Smooth muscle cell (in vitro differentiated cells): ENCODE measurements at regions not wholly inside any gene's neighbourhood (a gene's known extent, or its start where the extent isn't known, plus 50 kb on each side); places are given as distances from the start of the nearest gene placed in this dataset.

Source experiments
- DNase-seq: peaks from one replicate; lab custom pipeline; 2025; ENCODE audit not compliant: unreplicated experiment; lab: John Stamatoyannopoulos, UW
- H2AFZ ChIP-seq: fragments of 200-600 bp; sonication (generic); 2 replicates; pipeline ENCODE4 v1.6.0; 2016; ENCODE audit warnings: antibody characterized with exemption, low read depth, mild to moderate bottlenecking
- H3F3A ChIP-seq: fragments of 200-600 bp; sonication (generic); 2 replicates; pipeline ENCODE4 v1.6.0; 2017; ENCODE audit warnings: antibody characterized with exemption, low read depth
- H3K27ac ChIP-seq: fragments of 200-600 bp; sonication (generic); 2 replicates; pipeline ENCODE4 v1.5.1; 2016; ENCODE audit warnings: low read depth, mild to moderate bottlenecking
- H3K27me3 ChIP-seq: fragments of 200-600 bp; sonication (generic); 2 replicates; pipeline ENCODE4 v1.6.1; 2016; ENCODE audit warnings: low read depth, mild to moderate bottlenecking
- H3K36me3 ChIP-seq: fragments of 200-600 bp; sonication (generic); 2 replicates; pipeline ENCODE4 v1.5.1; 2016; ENCODE audit warnings: low read depth
- H3K4me1 ChIP-seq: fragments of 200-600 bp; sonication (generic); 2 replicates; pipeline ENCODE4 v1.5.1; 2016; ENCODE audit warnings: low read depth
- H3K4me2 ChIP-seq: fragments of 200-600 bp; sonication (generic); 2 replicates; pipeline ENCODE4 v1.6.0; 2016; ENCODE audit warnings: mild to moderate bottlenecking
- H3K4me3 ChIP-seq: fragments of 200-600 bp; sonication (generic); 2 replicates; pipeline ENCODE4 v1.5.1; 2016; ENCODE audit warnings: mild to moderate bottlenecking
- H3K79me2 ChIP-seq: fragments of 200-600 bp; sonication (generic); 2 replicates; pipeline ENCODE4 v1.6.0; 2016; ENCODE audit warnings: low read depth, mild to moderate bottlenecking
- H3K9ac ChIP-seq: fragments of 200-600 bp; sonication (generic); 2 replicates; pipeline ENCODE4 v1.6.0; 2016; ENCODE audit warnings: low read depth
- H3K9me3 ChIP-seq: fragments of 200-600 bp; sonication (generic); replicated peaks from 2 replicates; pipeline ENCODE4 v1.5.1; 2016; ENCODE audit warnings: low read depth
- H4K20me1 ChIP-seq: fragments of 200-600 bp; sonication (generic); 2 replicates; pipeline ENCODE4 v1.6.0; 2016; ENCODE audit warnings: low read depth
- CTCF ChIP-seq: fragments of 200-600 bp; sonication (generic); IDR thresholded peaks from 2 replicates; pipeline ENCODE4 v1.5.1; 2017; ENCODE audit warnings: borderline replicate concordance, mild to moderate bottlenecking, antibody characterized with exemption; ENCODE audit not compliant: insufficient read depth, poor library complexity, severe bottlenecking
- WGBS: methylation state at CpG from one replicate; pipeline ENCODE4 v1.1.7; 2016; ENCODE audit warnings: low lambda C conversion rate; 5-methylcytosine and 5-hydroxymethylcytosine counted together

GRCh38 chr11:10941871-10942270, 84.0 kb upstream of the ZBED5 start:
- no peaks in the 10 kb centered on the region for H3K79me2 ChIP-seq
- H3K27ac ChIP-seq, result no peak overlapping the region
- 95% methylated on average over 1 of the region's 1 CpG for WGBS
- H3K9ac ChIP-seq, result no peak overlapping the region
- no peak for TF ChIP-seq CTCF
- DNase-seq, result no peak
- H4K20me1 ChIP-seq, result no peaks in the 10 kb centered on the region
- no peak overlapping the region for H3K4me3 ChIP-seq
- H3K4me2 ChIP-seq, result no peak overlapping the region
- no peaks in the 10 kb centered on the region for H3K4me1 ChIP-seq
- H3K27me3 ChIP-seq, result no peaks in the 10 kb centered on the region
- no peaks in the 10 kb centered on the region for H3F3A ChIP-seq
- H2AFZ ChIP-seq, result no peak overlapping the region
- no peaks in the 10 kb centered on the region for H3K36me3 ChIP-seq
- no peaks in the 10 kb centered on the region for H3K9me3 ChIP-seq

GRCh38 chr11:10941414-10941813, 83.6 kb upstream of the ZBED5 start:
- Histone ChIP-seq H3K9me3 (no peaks in the 10 kb centered on the region), H3K79me2 (no peaks in the 10 kb centered on the region), H3K4me3 (no peak overlapping the region), H3F3A (no peaks in the 10 kb centered on the region), H3K27ac (no peak overlapping the region), H2AFZ (no peak overlapping the region), H3K27me3 (no peaks in the 10 kb centered on the region), H3K4me2 (no peak overlapping the region), H3K9ac (no peak overlapping the region), H4K20me1 (no peaks in the 10 kb centered on the region), H3K4me1 (no peaks in the 10 kb centered on the region), H3K36me3 (no peaks in the 10 kb centered on the region)
- WGBS, result 91% methylated on average over 1 of the region's 1 CpG
- no peak for TF ChIP-seq CTCF
- no peak for DNase-seq

GRCh38 chr11:10938650-10939387, 81.0 kb upstream of the ZBED5 start:
- Histone ChIP-seq H3K4me2 (no peak overlapping the region), H4K20me1 (no peaks in the 10 kb centered on the region), H3K27me3 (no peaks in the 10 kb centered on the region), H3K4me3 (no peak overlapping the region), H2AFZ (no peak overlapping the region), H3F3A (no peaks in the 10 kb centered on the region), H3K4me1 (no peaks in the 10 kb centered on the region), H3K27ac (no peak overlapping the region), H3K9me3 (no peaks in the 10 kb centered on the region), H3K9ac (no peak overlapping the region), H3K79me2 (no peaks in the 10 kb centered on the region), H3K36me3 (no peaks in the 10 kb centered on the region)
- no peak for TF ChIP-seq CTCF
- 84% methylated on average over 5 of the region's 5 CpGs for WGBS
- no peak for DNase-seq

- Histone ChIP-seq H3F3A (no peaks in the 10 kb centered on the region), H3K4me3 (no peak overlapping the region), H3K4me1 (no peaks in the 10 kb centered on the region), H3K9me3 (no peaks in the 10 kb centered on the region), H3K79me2 (no peaks in the 10 kb centered on the region), H4K20me1 (no peaks in the 10 kb centered on the region), H3K36me3 (no peaks in the 10 kb centered on the region), H3K27me3 (no peaks in the 10 kb centered on the region), H2AFZ (no peak overlapping the region), H3K4me2 (no peak overlapping the region), H3K27ac (no peak overlapping the region), H3K9ac (no peak overlapping the region)
- WGBS, result 99% methylated on average over 5 of the region's 5 CpGs
- no peak for TF ChIP-seq CTCF
- DNase-seq, result no peak
Measured at GRCh38 chr11:10938231-10938630, 80.4 kb upstream of the ZBED5 start.
